DMS53 (cell line): ENCODE measurements at regions not wholly inside any gene's neighbourhood (a gene's known extent, or its start where the extent isn't known, plus 50 kb on each side); places are given as distances from the start of the nearest gene placed in this dataset.
"Not testable (repeated sequence)": the region's sequence is repeated elsewhere in the genome, so short reads cannot be mapped to it uniquely, and the experiment has no call there.

Source experiments
- DNase-seq: peaks from one replicate; lab custom pipeline; 2025; lab: John Stamatoyannopoulos, UW

GRCh38 chr9:1875251-1875851 lies 139.8 kb upstream of the SMARCA2 start:
- DNase-seq = no peak

GRCh38 chr9:1875921-1876448 lies 139.2 kb upstream of the SMARCA2 start:
- no peak for DNase-seq

GRCh38 chr9:1876891-1877496 lies 138.2 kb upstream of the SMARCA2 start:
- DNase-seq = no peak

GRCh38 chr9:1877951-1878350 lies 137.2 kb upstream of the SMARCA2 start:
- DNase-seq = no peak

GRCh38 chr9:1878811-1879210 lies 136.3 kb upstream of the SMARCA2 start:
- no peak for DNase-seq

GRCh38 chr9:1879501-1879900 lies 135.6 kb upstream of the SMARCA2 start:
- no peak for DNase-seq

- no peak for DNase-seq
Measured at GRCh38 chr9:1880038-1880565, 135.0 kb upstream of the SMARCA2 start.

- no peak for DNase-seq
Measured at GRCh38 chr9:1881708-1882295, 133.3 kb upstream of the SMARCA2 start.

GRCh38 chr9:1882711-1883403 lies 132.3 kb upstream of the SMARCA2 start:
- no peak for DNase-seq

- DNase-seq = no peak
Measured at GRCh38 chr9:1890201-1890600, 124.9 kb upstream of the SMARCA2 start.

GRCh38 chr9:1890816-1891215 lies 124.3 kb upstream of the SMARCA2 start:
- no peak for DNase-seq

GRCh38 chr9:1903080-1903704 lies 112.0 kb upstream of the SMARCA2 start:
- not testable (repeated sequence) for DNase-seq

GRCh38 chr9:1907465-1907864 lies 107.7 kb upstream of the SMARCA2 start:
- DNase-seq = no peak

GRCh38 chr9:1909322-1909721 lies 105.8 kb upstream of the SMARCA2 start:
- DNase-seq = no peak

- no peak for DNase-seq
Measured at GRCh38 chr9:1910269-1910811, 104.8 kb upstream of the SMARCA2 start.

GRCh38 chr9:1913631-1914330 lies 101.4 kb upstream of the SMARCA2 start:
- peak; percentile 34 for DNase-seq

GRCh38 chr9:1916095-1916494 lies 99.1 kb upstream of the SMARCA2 start:
- DNase-seq = no peak

GRCh38 chr9:1916655-1917054 lies 98.5 kb upstream of the SMARCA2 start:
- DNase-seq = no peak

- no peak for DNase-seq
Measured at GRCh38 chr9:1917396-1917935, 97.7 kb upstream of the SMARCA2 start.

- DNase-seq = no peak
Measured at GRCh38 chr9:1918108-1918507, 97.0 kb upstream of the SMARCA2 start.

- no peak for DNase-seq
Measured at GRCh38 chr9:1918622-1919021, 96.5 kb upstream of the SMARCA2 start.
